K562 (cell line): ENCODE measurements at regions not wholly inside any gene's neighbourhood (a gene's known extent, or its start where the extent isn't known, plus 50 kb on each side); places are given as distances from the start of the nearest gene placed in this dataset.
"Not testable (repeated sequence)": the region's sequence is repeated elsewhere in the genome, so short reads cannot be mapped to it uniquely, and the experiment has no call there.

Experiments used
- ATAC-seq: fragments of 200-7000 bp; cut with Tn5 transposase; 3 replicates; pipeline ENCODE4 v1.9.1; 2020; ENCODE audit warnings: moderate library complexity
- BruUV-seq: library from RNA; stranded (reverse); fragments of 400-500 nt; replicated peaks from 2 replicates; lab custom pipeline; 2021; lab: Mats Ljungman, UMichigan
- CTCF ChIA-PET: fragments of 300-600 bp; formaldehyde crosslinking; extraction: SDS; loops from one replicate; lab custom pipeline; 2021; ENCODE audit warnings: low intra/inter-chr PET ratio; lab: Yijun Ruan, JAX
- POLR2A ChIA-PET: fragments of 300-600, 350-650 bp; sonication (Branson Sonifier 250); formaldehyde crosslinking; extraction: SDS; loops from one replicate; lab custom pipeline; 2021; ENCODE audit warnings: antibody characterized with exemption, inconsistent platforms; lab: Yijun Ruan, JAX
- DNase-seq, 4 experiments: peaks; one replicate each; pipeline versions ENCODE4 v3.0.0 to v3.0.0-alpha.2; 2011 to 2018; ENCODE audit warnings: low spot score in 3 of 4, mixed read lengths in 3 of 4; ENCODE audit errors: extremely low read depth in 1 of 4
- FAIRE-seq: peaks from 2 replicates; lab custom pipeline; 2011; peaks lifted over from hg19 to GRCh38; lab: Jason Lieb, UNC
- H2AFZ ChIP-seq: 2 replicates; pipeline ENCODE4 v1.6.0; 2011; ENCODE audit warnings: low read depth, low read length, control low read depth, inconsistent platforms
- H3K27ac ChIP-seq: fragments of 200-600 bp; 3 replicates; pipeline ENCODE4 v1.8.0; 2011; ENCODE audit warnings: low read depth, mild to moderate bottlenecking, control low read depth, inconsistent platforms, low read length, moderate library complexity, mixed read lengths; ENCODE audit errors: extremely low read depth
- H3K27me3 ChIP-seq, 2 experiments: fragments of 300-600 bp in 1 of 2; 2 replicates in 1 of 2; 3 replicates in 1 of 2; pipeline versions ENCODE4 v1.6.0 to v1.8.0; 2011; ENCODE audit warnings: inconsistent platforms in 2 of 2, low read length in 2 of 2, mild to moderate bottlenecking in 1 of 2, mixed read lengths in 1 of 2, moderate library complexity in 1 of 2; ENCODE audit not compliant: control insufficient read depth in 2 of 2, insufficient read depth in 2 of 2
- H3K36me3 ChIP-seq: fragments of 300-600 bp; 3 replicates; pipeline ENCODE4 v1.8.0; 2011; ENCODE audit warnings: mild to moderate bottlenecking, low read length, inconsistent platforms; ENCODE audit not compliant: control insufficient read depth, insufficient read depth
- H3K4me1 ChIP-seq, 2 experiments: fragments of 200-600 bp in 1 of 2; replicated peaks in 1 of 2; 2 replicates in 1 of 2; 3 replicates in 1 of 2; pipeline versions ENCODE4 v1.5.1 to v1.8.0; 2011; ENCODE audit warnings: inconsistent platforms in 2 of 2, low read length in 2 of 2, mild to moderate bottlenecking in 1 of 2, mixed read lengths in 1 of 2, moderate library complexity in 1 of 2; ENCODE audit not compliant: control insufficient read depth in 2 of 2, insufficient read depth in 2 of 2
- H3K4me2 ChIP-seq: 2 replicates; pipeline ENCODE4 v1.6.1; 2011; ENCODE audit warnings: low read length, control low read depth, inconsistent platforms, mixed read lengths; ENCODE audit not compliant: insufficient read depth
- H3K4me3 ChIP-seq: fragments of 200-600 bp; sonication (generic), shearing (Covaris generic); 2 replicates; pipeline ENCODE4 v1.5.1; 2016; ENCODE audit warnings: control low read depth, inconsistent platforms
- H3K79me2 ChIP-seq: fragments of 200-600 bp; 3 replicates; pipeline ENCODE4 v1.8.0; 2011; ENCODE audit warnings: low read length, inconsistent platforms; ENCODE audit not compliant: control insufficient read depth, insufficient read depth
- H3K9ac ChIP-seq, 2 experiments: 2 replicates each; pipeline versions ENCODE4 v1.6.0 to v1.6.1; 2011; ENCODE audit warnings: low read depth in 2 of 2, low read length in 2 of 2, control low read depth in 1 of 2, inconsistent platforms in 1 of 2, mild to moderate bottlenecking in 1 of 2, mixed read lengths in 1 of 2; ENCODE audit not compliant: insufficient read depth in 1 of 2
- H3K9me1 ChIP-seq: one replicate; pipeline ENCODE4 v1.6.0; 2011; ENCODE audit warnings: inconsistent platforms, mild to moderate bottlenecking, low read length, moderate library complexity; ENCODE audit not compliant: control insufficient read depth, insufficient read depth
- H3K9me3 ChIP-seq: replicated peaks from 2 replicates; pipeline ENCODE4 v1.5.1; 2011; ENCODE audit warnings: low read depth, low read length, inconsistent platforms; ENCODE audit not compliant: control insufficient read depth, insufficient read depth
- H4K20me1 ChIP-seq: replicated peaks from 2 replicates; pipeline ENCODE4 v1.6.1; 2011; ENCODE audit warnings: low read length, inconsistent platforms, mixed read lengths; ENCODE audit not compliant: control insufficient read depth, insufficient read depth
- E2F3 ChIP-seq: fragments of 250-450 bp; sonication (Bioruptor Pico); IDR thresholded peaks from 2 replicates; pipeline ENCODE4 v1.4.0; 2020; ENCODE audit warnings: mild to moderate bottlenecking
- L3MBTL2 ChIP-seq: fragments of 450-650 bp; IDR thresholded peaks from 2 replicates; pipeline ENCODE4 v1.6.1; 2016; ENCODE audit warnings: mild to moderate bottlenecking, moderate library complexity
- NFYB ChIP-seq: IDR thresholded peaks from 2 replicates; pipeline ENCODE4 v1.6.1; 2011; ENCODE audit warnings: mild to moderate bottlenecking, moderate library complexity; ENCODE audit not compliant: insufficient read length; ENCODE audit errors: extremely low read depth
- POLR2H ChIP-seq: IDR thresholded peaks from 2 replicates; pipeline ENCODE4 v1.6.1; 2016; ENCODE audit warnings: missing genetic modification characterization, low read depth, mild to moderate bottlenecking, control low read depth, missing compliant biosample characterization, moderate library complexity
- WGBS: fragments of 100-300 bp; shearing (Covaris generic); methylation state at CpG from one replicate; pipeline ENCODE4 v1.1.6; 2016; ENCODE audit warnings: low coverage, mixed read lengths; ENCODE audit not compliant: insufficient coverage; ENCODE audit errors: missing lambda C conversion rate; 5-methylcytosine and 5-hydroxymethylcytosine counted together
- in situ Hi-C: fragments of 300-500 bp; cut with MboI; formaldehyde crosslinking; loops from 4 replicates; pipeline ENCODE4 v1.15.0; 2018; ENCODE audit warnings: inconsistent platforms, mixed read lengths
- intact Hi-C: fragments of 100-400 bp; cut with micrococcal nuclease; formaldehyde crosslinking; loops from 2 replicates; pipeline ENCODE4 v1.14.2; 2022

DNA sequence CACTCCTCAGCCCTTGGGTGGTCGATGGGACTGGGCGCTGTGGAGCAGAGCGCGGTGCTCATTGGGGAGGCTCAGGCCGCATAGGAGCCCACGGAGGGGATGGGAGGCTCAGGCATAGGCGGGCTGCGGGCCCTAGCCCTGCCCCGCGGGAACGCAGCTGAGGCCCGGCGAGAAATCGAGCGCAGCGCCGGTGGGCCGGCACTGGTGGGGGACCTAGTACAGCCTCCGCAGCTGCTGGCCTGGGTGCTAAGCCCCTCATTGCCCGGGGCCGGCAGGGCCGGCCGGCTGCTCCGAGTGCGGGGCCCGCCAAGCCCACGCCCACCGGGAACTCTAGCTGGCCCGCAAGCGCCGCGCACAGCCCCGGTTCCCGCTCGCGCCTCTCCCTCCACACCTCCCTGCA, 135.0 kb upstream of the TMEM170B start:
- CTCF ChIA-PET: not testable (repeated sequence)

DNA sequence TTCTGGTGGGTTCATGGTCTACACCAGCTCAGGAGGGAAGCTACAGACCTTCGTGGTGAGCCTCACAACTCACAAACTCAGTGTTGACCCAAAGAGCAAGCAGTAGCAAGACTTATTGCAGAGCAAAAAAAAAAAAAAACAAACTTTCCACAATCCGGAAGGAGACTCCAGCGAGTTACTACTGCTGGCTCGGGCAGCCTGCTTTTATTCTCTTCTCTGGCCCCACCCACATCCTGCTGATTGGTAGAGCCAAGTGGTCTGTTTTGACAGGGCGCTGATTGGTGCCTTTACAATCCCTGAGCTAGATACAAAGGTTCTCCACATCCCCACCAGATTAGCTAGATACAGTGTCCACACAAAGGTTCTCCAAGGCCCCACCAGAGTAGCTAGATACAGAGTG, 135.6 kb upstream of the TMEM170B start:
- H3K4me2 ChIP-seq, H3K4me1 ChIP-seq, in situ Hi-C loops, H4K20me1 ChIP-seq, DNase-seq, H3K9me1 ChIP-seq: not testable (repeated sequence)
- 8% methylated on average over 5 of the region's 5 CpGs for WGBS
- peaks cover 3 to 12% of the 10 kb centered on the region in 2 experiments; a peak in 2 of 5 replicates for H3K27me3 ChIP-seq
- 0 out of 2 replicates have a peak, but pooled peaks have one; percentile 11 for TF ChIP-seq L3MBTL2
- peak; percentile 65; the same call in 1 of the 2 replicates for TF ChIP-seq POLR2H
- TF ChIP-seq NFYB: peak; percentile 22
- TF ChIP-seq, all 486 proteins: peak for 3; not testable (repeated sequence) for 483
- H3K27ac ChIP-seq, H3K9me3 ChIP-seq, FAIRE-seq, H3K36me3 ChIP-seq, H3K79me2 ChIP-seq, H3K4me3 ChIP-seq, intact Hi-C loops, CTCF ChIA-PET, H3K9ac ChIP-seq, ATAC-seq, BruUV-seq: not testable (repeated sequence)
- H2AFZ ChIP-seq: peak overlapping the region; percentile 30; the same call in 1 of the 2 replicates
- POLR2A ChIA-PET: interaction anchor here (0.6 kb wide), 1 partner anchor 14 kb away, joined by 3 read pairs; no protein-coding TSS in a partner anchor

More for the DNA sequence above, 135.0 kb upstream of the TMEM170B start:
- H3K9ac ChIP-seq, H3K27ac ChIP-seq, H4K20me1 ChIP-seq, H3K4me1 ChIP-seq, ATAC-seq, DNase-seq, intact Hi-C loops, H3K4me3 ChIP-seq, H3K9me1 ChIP-seq, H3K9me3 ChIP-seq, FAIRE-seq, in situ Hi-C loops, H3K36me3 ChIP-seq, BruUV-seq, H3K4me2 ChIP-seq, H3K79me2 ChIP-seq: not testable (repeated sequence)
- POLR2A ChIA-PET: interaction anchor here (0.6 kb wide), 1 partner anchor 199 kb away, joined by 3 read pairs; no protein-coding TSS in a partner anchor
- Histone ChIP-seq H3K27me3 (peaks cover 3 to 12% of the 10 kb centered on the region in 2 experiments; a peak in 2 of 5 replicates), H2AFZ (peak overlapping the region; percentile 48; the same call in 1 of the 2 replicates)
- WGBS: 22% methylated on average over 19 of the region's 36 CpGs
- peak; percentile 9; the same call in 1 of the 2 replicates for TF ChIP-seq E2F3
